ENCODE measurements at regions not wholly inside any gene's neighbourhood (a gene's known extent, or its start where the extent isn't known, plus 50 kb on each side); places are given as distances from the start of the nearest gene placed in this dataset.

GRCh38 chr6:85396159-85396808 is 53.6 kb upstream of the NT5E start:
- Mint-ChIP-seq H3K4me3 (no peak overlapping the region), H3K9me3 (ENCODE audit: low read depth) (no peaks in the 10 kb centered on the region), H3K27ac (no peak overlapping the region), H3K27me3 (no peaks in the 10 kb centered on the region), H3K4me1 (ENCODE audit: low read depth) (peaks cover 15% of the 10 kb centered on the region), H3K36me3 (peaks cover 3% of the 10 kb centered on the region)

- no peaks in the 10 kb centered on the region for H3K9me3 Mint-ChIP-seq (ENCODE audit: low read depth)
- H3K27me3 Mint-ChIP-seq = no peaks in the 10 kb centered on the region
- H3K4me1 Mint-ChIP-seq (ENCODE audit: low read depth) = peaks cover 15% of the 10 kb centered on the region
These were observed 54.1 kb upstream of the NT5E start for GRCh38 chr6:85395746-85396145.

GRCh38 chr6:85394853-85395538 is 54.9 kb upstream of the NT5E start:
- peaks cover 3% of the 10 kb centered on the region for H3K36me3 Mint-ChIP-seq
- H3K4me1 Mint-ChIP-seq (ENCODE audit: low read depth) = peaks cover 11% of the 10 kb centered on the region
- no peak overlapping the region for H3K27ac Mint-ChIP-seq

More at GRCh38 chr6:85395746-85396145, 54.1 kb upstream of the NT5E start:
- no peak overlapping the region for H3K4me3 Mint-ChIP-seq
- H3K27ac Mint-ChIP-seq = no peak overlapping the region
- H3K36me3 Mint-ChIP-seq = peaks cover 3% of the 10 kb centered on the region

GRCh38 chr6:85394199-85394598 is 55.7 kb upstream of the NT5E start:
- H3K4me3 Mint-ChIP-seq = no peak overlapping the region
- peaks cover 3% of the 10 kb centered on the region for H3K36me3 Mint-ChIP-seq
- H3K27me3 Mint-ChIP-seq = no peaks in the 10 kb centered on the region
- peaks cover 16% of the 10 kb centered on the region for H3K4me1 Mint-ChIP-seq (ENCODE audit: low read depth)
- H3K27ac Mint-ChIP-seq = no peak overlapping the region
- H3K9me3 Mint-ChIP-seq (ENCODE audit: low read depth) = no peaks in the 10 kb centered on the region

More at GRCh38 chr6:85394853-85395538, 54.9 kb upstream of the NT5E start:
- H3K4me3 Mint-ChIP-seq = no peak overlapping the region
- no peaks in the 10 kb centered on the region for H3K9me3 Mint-ChIP-seq (ENCODE audit: low read depth)
- no peaks in the 10 kb centered on the region for H3K27me3 Mint-ChIP-seq

GRCh38 chr6:85392379-85392778 is 57.5 kb upstream of the NT5E start:
- Mint-ChIP-seq H3K36me3 (peaks cover 3% of the 10 kb centered on the region), H3K27me3 (no peaks in the 10 kb centered on the region), H3K27ac (no peak overlapping the region), H3K9me3 (ENCODE audit: low read depth) (no peaks in the 10 kb centered on the region), H3K4me3 (no peak overlapping the region), H3K4me1 (ENCODE audit: low read depth) (peaks cover 20% of the 10 kb centered on the region)

GRCh38 chr6:85390775-85391174 is 59.1 kb upstream of the NT5E start:
- H3K4me3 Mint-ChIP-seq = no peak overlapping the region
- H3K36me3 Mint-ChIP-seq = peaks cover 3% of the 10 kb centered on the region
- no peak overlapping the region for H3K27ac Mint-ChIP-seq
- H3K9me3 Mint-ChIP-seq (ENCODE audit: low read depth) = no peaks in the 10 kb centered on the region
- H3K4me1 Mint-ChIP-seq (ENCODE audit: low read depth) = peaks cover 20% of the 10 kb centered on the region
- no peaks in the 10 kb centered on the region for H3K27me3 Mint-ChIP-seq

- Mint-ChIP-seq H3K27me3 (no peaks in the 10 kb centered on the region), H3K36me3 (peaks cover 3% of the 10 kb centered on the region), H3K9me3 (ENCODE audit: low read depth) (no peaks in the 10 kb centered on the region), H3K4me3 (no peak overlapping the region), H3K4me1 (ENCODE audit: low read depth) (peaks cover 20% of the 10 kb centered on the region), H3K27ac (no peak overlapping the region)
These were observed 59.7 kb upstream of the NT5E start for GRCh38 chr6:85390105-85390728.

DNA sequence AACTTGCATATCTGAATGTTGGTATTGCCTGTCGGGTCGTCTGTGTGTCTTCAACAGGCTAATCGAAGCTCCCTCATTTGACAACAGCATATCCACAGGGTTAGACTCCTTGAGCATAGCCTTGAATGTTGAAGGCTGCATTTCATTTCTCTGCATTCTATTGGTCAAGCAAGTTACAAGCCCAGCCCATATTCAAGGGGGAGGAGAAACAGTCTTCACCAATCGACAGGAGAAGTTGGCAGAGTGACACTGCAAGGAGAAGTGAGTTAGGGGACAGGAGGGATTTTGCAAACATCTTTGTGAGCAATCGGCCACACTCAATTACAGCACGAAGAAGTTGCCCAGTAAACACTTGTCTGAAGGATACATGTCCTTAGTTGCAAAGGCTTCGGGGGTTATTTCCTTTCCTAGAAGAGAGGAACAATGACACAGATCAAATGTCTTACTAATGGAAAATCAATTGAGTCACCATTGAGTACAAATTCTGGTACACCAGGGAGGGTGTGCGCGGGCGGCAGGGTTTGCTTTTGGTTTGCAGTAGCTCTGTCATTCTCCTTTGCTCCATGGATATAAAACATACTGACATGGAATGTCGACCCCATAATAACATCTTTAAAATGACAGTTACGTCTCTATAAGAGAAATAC is 60.6 kb upstream of the NT5E start:
- peaks cover 23% of the 10 kb centered on the region for H3K4me1 Mint-ChIP-seq (ENCODE audit: low read depth)
- no peak overlapping the region for H3K27ac Mint-ChIP-seq
- H3K9me3 Mint-ChIP-seq (ENCODE audit: low read depth) = no peaks in the 10 kb centered on the region
- no peaks in the 10 kb centered on the region for H3K27me3 Mint-ChIP-seq
- no peak overlapping the region for H3K4me3 Mint-ChIP-seq
- H3K36me3 Mint-ChIP-seq = peaks cover 3% of the 10 kb centered on the region

GRCh38 chr6:85388531-85388930 is 61.4 kb upstream of the NT5E start:
- H3K4me1 Mint-ChIP-seq (ENCODE audit: low read depth) = peaks cover 23% of the 10 kb centered on the region
- peaks cover 3% of the 10 kb centered on the region for H3K36me3 Mint-ChIP-seq
- H3K9me3 Mint-ChIP-seq (ENCODE audit: low read depth) = no peaks in the 10 kb centered on the region
- H3K4me3 Mint-ChIP-seq = no peak overlapping the region
- H3K27me3 Mint-ChIP-seq = no peaks in the 10 kb centered on the region
- no peak overlapping the region for H3K27ac Mint-ChIP-seq

DNA sequence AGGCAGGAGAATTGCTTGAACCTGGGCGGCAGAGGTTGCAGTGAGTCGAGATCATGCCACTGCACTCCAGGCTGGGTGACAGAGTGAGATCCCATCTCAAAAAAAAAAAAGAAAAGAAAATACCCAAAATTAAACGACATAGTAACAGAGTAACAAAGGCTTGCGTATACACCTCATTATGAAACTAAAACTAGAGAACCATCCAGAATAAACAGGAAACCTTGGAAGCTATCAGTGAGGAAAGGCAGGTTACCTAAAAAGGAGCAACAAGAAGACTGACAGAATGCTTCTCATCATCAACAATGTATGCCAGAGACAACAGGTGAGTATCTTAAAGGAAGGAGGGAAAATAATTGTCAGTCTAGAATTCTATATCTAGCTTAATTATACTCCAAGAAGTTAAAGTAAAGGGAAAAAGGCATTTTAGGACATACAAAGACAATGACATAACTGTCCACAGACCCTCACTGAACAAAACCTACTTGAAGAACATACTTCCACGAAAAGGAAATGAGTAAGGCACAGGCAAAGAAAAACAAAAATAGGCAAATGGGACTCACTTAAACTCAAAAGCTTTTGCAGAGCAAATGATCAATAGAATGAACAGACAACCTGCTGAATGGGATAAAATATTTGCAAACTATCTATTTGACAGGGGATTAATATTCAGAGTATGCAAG is 64.1 kb upstream of the NT5E start:
- Mint-ChIP-seq H3K27ac (no peak overlapping the region), H3K36me3 (no peaks in the 10 kb centered on the region), H3K4me3 (no peak overlapping the region), H3K4me1 (ENCODE audit: low read depth) (peaks cover 15% of the 10 kb centered on the region), H3K27me3 (no peaks in the 10 kb centered on the region), H3K9me3 (ENCODE audit: low read depth) (no peaks in the 10 kb centered on the region)

DNA sequence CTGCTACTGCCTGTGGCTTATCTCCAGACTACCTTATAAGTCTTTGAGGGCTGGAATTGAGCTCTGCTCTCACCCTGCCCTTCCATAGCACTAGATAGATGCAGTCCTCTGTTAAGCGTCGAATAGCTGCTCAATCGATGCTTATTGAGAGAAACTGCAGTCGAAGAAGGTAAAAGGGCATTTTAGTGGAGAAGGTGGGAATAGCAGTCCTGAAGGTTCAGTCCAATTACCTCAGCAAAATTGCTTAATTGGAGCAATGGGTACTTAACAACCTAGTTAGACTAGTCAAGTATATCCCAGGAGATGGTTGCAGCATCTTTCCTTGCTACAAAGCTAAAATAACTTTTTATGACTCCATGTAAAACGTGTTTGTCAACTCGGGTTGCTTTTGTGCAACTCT is 66.8 kb upstream of the NT5E start:
- Mint-ChIP-seq H3K4me1 (ENCODE audit: low read depth) (peaks cover 7% of the 10 kb centered on the region), H3K27me3 (no peaks in the 10 kb centered on the region), H3K9me3 (ENCODE audit: low read depth) (peaks cover 9% of the 10 kb centered on the region), H3K27ac (no peak overlapping the region), H3K4me3 (no peak overlapping the region), H3K36me3 (peaks cover 4% of the 10 kb centered on the region)

DNA sequence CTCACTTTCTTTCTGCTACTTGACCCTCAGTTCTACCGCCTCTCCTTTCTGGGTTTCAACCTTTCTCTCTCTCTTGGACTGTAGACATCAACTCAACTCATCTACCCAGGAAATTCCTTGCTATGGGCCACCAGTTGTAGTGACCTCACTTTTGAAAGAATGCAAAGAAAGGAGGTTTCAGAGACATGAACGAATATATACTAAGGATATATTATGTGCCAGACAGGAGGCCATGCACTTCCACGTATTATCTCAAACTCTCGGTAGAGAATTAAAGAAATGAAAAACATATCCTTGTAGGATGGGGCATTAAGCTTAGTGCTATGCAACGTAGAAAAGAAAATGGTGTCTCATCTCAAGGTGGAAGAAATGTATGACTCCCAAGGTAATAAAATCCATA is 67.3 kb upstream of the NT5E start:
- no peak overlapping the region for H3K4me3 Mint-ChIP-seq
- H3K27me3 Mint-ChIP-seq = no peaks in the 10 kb centered on the region
- H3K9me3 Mint-ChIP-seq (ENCODE audit: low read depth) = peaks cover 9% of the 10 kb centered on the region
- H3K4me1 Mint-ChIP-seq (ENCODE audit: low read depth) = peaks cover 7% of the 10 kb centered on the region
- H3K27ac Mint-ChIP-seq = no peak overlapping the region
- H3K36me3 Mint-ChIP-seq = peaks cover 4% of the 10 kb centered on the region

- Mint-ChIP-seq H3K4me3 (no peak overlapping the region), H3K27me3 (no peaks in the 10 kb centered on the region), H3K9me3 (ENCODE audit: low read depth) (no peaks in the 10 kb centered on the region), H3K4me1 (ENCODE audit: low read depth) (peaks cover 15% of the 10 kb centered on the region), H3K36me3 (no peaks in the 10 kb centered on the region), H3K27ac (no peak overlapping the region)
These were observed 77.0 kb upstream of the NT5E start for GRCh38 chr6:85372915-85373270.

DNA sequence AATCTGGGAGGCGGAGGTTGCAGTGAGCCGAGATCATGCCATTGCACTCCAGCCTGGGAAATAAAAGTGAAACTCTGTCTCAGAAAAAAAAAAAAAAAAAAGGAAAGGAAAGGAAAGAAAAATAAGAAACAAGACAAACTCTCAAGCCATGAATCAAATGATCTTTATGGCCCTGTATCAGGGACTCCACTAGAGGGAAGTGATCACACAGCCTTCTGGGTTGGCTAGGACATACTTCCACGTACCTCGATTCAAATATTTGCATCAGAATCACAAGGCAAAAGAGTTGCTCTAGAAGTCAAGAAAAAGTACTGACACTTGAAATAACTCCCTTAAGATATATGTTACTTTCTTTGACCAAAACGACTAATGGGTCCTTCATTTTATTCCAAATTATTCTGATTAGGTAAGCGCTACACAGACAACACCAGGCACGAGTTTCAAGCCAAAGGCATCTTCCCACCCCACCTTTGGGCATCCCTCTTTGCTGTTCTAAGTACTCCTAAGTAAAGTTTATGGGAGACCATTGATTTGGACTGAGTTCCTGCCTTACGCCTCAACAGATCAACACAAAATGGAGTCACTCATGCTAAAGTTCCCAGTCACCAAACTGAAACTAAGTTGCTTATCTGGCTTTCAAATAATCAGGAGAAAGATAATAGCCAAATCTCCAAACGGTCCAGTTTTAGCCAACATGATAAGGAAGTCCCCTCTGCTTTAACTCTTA is 77.5 kb upstream of the NT5E start:
- H3K36me3 Mint-ChIP-seq = no peaks in the 10 kb centered on the region
- no peak overlapping the region for H3K27ac Mint-ChIP-seq

More for the DNA sequence above, 77.5 kb upstream of the NT5E start:
- Mint-ChIP-seq H3K4me3 (no peak overlapping the region), H3K27me3 (no peaks in the 10 kb centered on the region), H3K4me1 (ENCODE audit: low read depth) (peaks cover 16% of the 10 kb centered on the region), H3K9me3 (ENCODE audit: low read depth) (no peaks in the 10 kb centered on the region)

Data from activated naive CD8-positive, alpha-beta T cell (primary cell).